Heart right ventricle (tissue), 16 donors: ENCODE measurements at regions not wholly inside any gene's neighbourhood (a gene's known extent, or its start where the extent isn't known, plus 50 kb on each side); places are given as distances from the start of the nearest gene placed in this dataset.

Experiments
- ATAC-seq, 8 donors: fragments of 200-7000 bp; cut with Tn5 transposase; one replicate each; pipeline ENCODE4 v1.9.1; 2020; ENCODE audit warnings: mild to moderate bottlenecking in 8 of 8, moderate library complexity in 8 of 8, moderate number of reproducible peaks in 1 of 8
- DNase-seq, 2 donors: peaks; one replicate each; pipeline ENCODE4 v3.0.0-alpha.2; 2020
- H3K27ac ChIP-seq, 10 donors: fragments of 200-600 bp; sonication (generic) in 2 of 10; one replicate each; pipeline versions ENCODE4 v1.5.0 to v1.8.0; 2020 to 2022; ENCODE audit warnings: mild to moderate bottlenecking in 3 of 10
- H3K27me3 ChIP-seq, 7 donors: fragments of 200-600 bp; one replicate each; pipeline ENCODE4 v1.8.0; 2021 to 2022; ENCODE audit warnings: mild to moderate bottlenecking in 2 of 7
- H3K36me3 ChIP-seq, 9 donors: fragments of 200-600 bp; sonication (generic) in 1 of 9; one replicate each; pipeline versions ENCODE4 v1.5.0 to v1.8.0; 2020 to 2022; ENCODE audit warnings: mild to moderate bottlenecking in 2 of 9
- H3K4me1 ChIP-seq, 9 donors: fragments of 200-600 bp; sonication (generic) in 1 of 9; one replicate each; pipeline versions ENCODE4 v1.5.0 to v1.8.0; 2020 to 2022; ENCODE audit warnings: mild to moderate bottlenecking in 4 of 9
- H3K4me3 ChIP-seq, 10 donors: fragments of 200-600 bp; sonication (generic) in 2 of 10; one replicate each; pipeline versions ENCODE4 v1.5.0 to v1.8.0; 2020 to 2022; ENCODE audit warnings: mild to moderate bottlenecking in 7 of 10, moderate library complexity in 2 of 10
- H3K9me3 ChIP-seq, 11 donors: fragments of 200-600 bp in 10 of 11; sonication (generic) in 2 of 11; one replicate each; pipeline versions ENCODE4 v1.5.0 to v1.8.0; 2013 to 2022; ENCODE audit warnings: mild to moderate bottlenecking in 2 of 11, control low read depth in 1 of 11, moderate library complexity in 1 of 11
- WGBS, 2 donors: extraction: QIAGEN DNeasy Blood & Tissue Kit; methylation state at CpG; one replicate each; pipeline ENCODE4 v1.1.7; 2013; ENCODE audit warnings: inconsistent platforms in 1 of 2; 5-methylcytosine and 5-hydroxymethylcytosine counted together
- intact Hi-C, 10 donors: fragments of 100-400 bp; cut with DNase I; formaldehyde crosslinking; loops; one replicate each; pipeline versions ENCODE4 v1.11.1 to v1.14.2; 2022
- TF ChIP-seq, protein P1 (sequence below), 9 donors: fragments of 200-600 bp; sonication (generic) in 2 of 9; IDR thresholded peaks; one replicate each; pipeline versions ENCODE4 v1.5.0 to v1.8.0; 2021 to 2022; ENCODE audit warnings: antibody characterized with exemption in 9 of 9, mild to moderate bottlenecking in 5 of 9, moderate library complexity in 1 of 9
- donor health status: Arrhythmogenic right ventricular cardiomyopathy.
- donor health status: ischemic (EF 13 %, LVEDD 7.1; RV severe dilation, severe dysfunction).
- donor health status: healthy with polysubstance abuse.
- donor health status: DM: no; HTN: yes; CAD: no.
- donor health status: DM: no; HTN: no; CAD: no.
- donor health status: ischemic (EF 25% LVEDD 6.9; RV normal size, moderate dysfunction).
- donor health status: ischemic (EF 25% LVEDD 5.7; RV mildly dilated, moderate dysfunction).
- donor health status: healthy.
- donor health status: DM: yes; HTN: yes; CAD: no.
- donor health status: Ischemic cardiomyopathy.
- donor health status: ischemic (EF 35%, LVEDD 5.7; RV mildly dilated, moderate dysfunction).
- donor health status: nonischemic (EF 11% LVEDD 7.7; RV severe dilation, severe dysfunction).
- donor health status: DM: yes; HTN: yes; CAD: no.
- donor health status: PGD.
- donor health status: ischemic (EF 29% LVEDD 5.4; RV normal size, mild dysfunction).
- donor health status: nonischemic (EF 23%, LVEDD 6.1; RV moderate dilation, normal function).

- TF ChIP-seq, protein P1, sequence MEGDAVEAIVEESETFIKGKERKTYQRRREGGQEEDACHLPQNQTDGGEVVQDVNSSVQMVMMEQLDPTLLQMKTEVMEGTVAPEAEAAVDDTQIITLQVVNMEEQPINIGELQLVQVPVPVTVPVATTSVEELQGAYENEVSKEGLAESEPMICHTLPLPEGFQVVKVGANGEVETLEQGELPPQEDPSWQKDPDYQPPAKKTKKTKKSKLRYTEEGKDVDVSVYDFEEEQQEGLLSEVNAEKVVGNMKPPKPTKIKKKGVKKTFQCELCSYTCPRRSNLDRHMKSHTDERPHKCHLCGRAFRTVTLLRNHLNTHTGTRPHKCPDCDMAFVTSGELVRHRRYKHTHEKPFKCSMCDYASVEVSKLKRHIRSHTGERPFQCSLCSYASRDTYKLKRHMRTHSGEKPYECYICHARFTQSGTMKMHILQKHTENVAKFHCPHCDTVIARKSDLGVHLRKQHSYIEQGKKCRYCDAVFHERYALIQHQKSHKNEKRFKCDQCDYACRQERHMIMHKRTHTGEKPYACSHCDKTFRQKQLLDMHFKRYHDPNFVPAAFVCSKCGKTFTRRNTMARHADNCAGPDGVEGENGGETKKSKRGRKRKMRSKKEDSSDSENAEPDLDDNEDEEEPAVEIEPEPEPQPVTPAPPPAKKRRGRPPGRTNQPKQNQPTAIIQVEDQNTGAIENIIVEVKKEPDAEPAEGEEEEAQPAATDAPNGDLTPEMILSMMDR (IDR thresholded peaks at IDR 0.05): no peak
Observed at GRCh38 chr13:32887617-32888016, 128.6 kb upstream of the KL start.

GRCh38 chr13:32889986-32890565, 126.1 kb upstream of the KL start:
- ATAC-seq (no peak), DNase-seq (no peak)
- Histone ChIP-seq H3K4me1 (no peaks in the 10 kb centered on the region), H3K9me3 (peaks cover 0 to 21% (median 10%) of the 10 kb centered on the region in 11 donors), H3K27ac (no peak overlapping the region), H3K36me3 (no peaks in the 10 kb centered on the region), H3K27me3 (no peaks in the 10 kb centered on the region), H3K4me3 (no peak overlapping the region)
- TF ChIP-seq, protein P1 (IDR thresholded peaks at IDR 0.05): no peak
- WGBS, 2 donors: 92 to 95% methylated on average over 6 of the region's 6 CpGs
- intact Hi-C loops: no loop called here

More at GRCh38 chr13:32887617-32888016, 128.6 kb upstream of the KL start:
- no peaks in the 10 kb centered on the region for H3K27me3 ChIP-seq
- intact Hi-C loops: no loop called here
- ATAC-seq: no peak
- H3K4me1 ChIP-seq: peaks cover 0 to 7% (median 0%) of the 10 kb centered on the region in 9 donors
- no peaks in the 10 kb centered on the region for H3K36me3 ChIP-seq
- H3K27ac ChIP-seq: no peak overlapping the region
- WGBS, 2 donors: 91 to 95% methylated on average over 3 of the region's 3 CpGs
- peaks cover 0 to 21% (median 10%) of the 10 kb centered on the region in 11 donors for H3K9me3 ChIP-seq
- no peak for DNase-seq
- H3K4me3 ChIP-seq: no peak overlapping the region

DNA sequence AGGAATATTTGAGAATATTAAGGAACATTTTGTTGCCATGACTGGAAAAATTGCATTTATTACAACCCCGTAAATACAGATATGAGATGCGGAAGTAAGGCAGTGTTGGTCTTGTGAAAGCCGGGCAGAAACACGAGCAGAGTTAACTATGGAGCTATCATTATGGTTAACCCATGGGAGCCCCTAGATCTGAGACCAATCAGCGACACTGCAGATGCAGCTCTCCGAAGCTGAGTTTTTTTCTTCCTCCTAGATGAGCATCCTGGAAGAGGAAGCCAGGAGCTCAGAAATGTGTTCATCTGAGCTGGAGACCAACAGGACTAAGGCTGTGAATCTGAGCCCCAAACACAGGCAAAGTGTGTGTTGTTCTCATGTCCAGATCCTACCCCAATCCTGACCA, 123.0 kb upstream of the KL start:
- Histone ChIP-seq H3K27me3 (no peaks in the 10 kb centered on the region), H3K4me3 (no peak overlapping the region), H3K27ac (no peak overlapping the region), H3K9me3 (peaks cover 0 to 7% (median 0%) of the 10 kb centered on the region in 11 donors), H3K4me1 (no peaks in the 10 kb centered on the region), H3K36me3 (no peaks in the 10 kb centered on the region)
- 90 to 91% methylated on average over 6 of the region's 6 CpGs for WGBS, 2 donors
- ATAC-seq (no peak), DNase-seq (no peak)
- TF ChIP-seq, protein P1 (IDR thresholded peaks at IDR 0.05): no peak
- intact Hi-C loops: no loop called here

GRCh38 chr13:32894589-32895001, 121.6 kb upstream of the KL start:
- Histone ChIP-seq H3K4me1 (no peaks in the 10 kb centered on the region), H3K27me3 (no peaks in the 10 kb centered on the region), H3K36me3 (no peaks in the 10 kb centered on the region), H3K27ac (no peak overlapping the region), H3K4me3 (no peak overlapping the region), H3K9me3 (no peaks in the 10 kb centered on the region)
- intact Hi-C loops: no loop called here
- DNase-seq (no peak), ATAC-seq (no peak)
- TF ChIP-seq, protein P1 (IDR thresholded peaks at IDR 0.05): no peak
- whole genome bisulfite sequencing, 2 donors: 80 to 83% methylated on average over 2 of the region's 2 CpGs
